OCI-LY1 (cell line): ENCODE measurements at regions not wholly inside any gene's neighbourhood (a gene's known extent, or its start where the extent isn't known, plus 50 kb on each side); places are given as distances from the start of the nearest gene placed in this dataset.

Experiments used
- H2AFZ ChIP-seq: fragments of 200-600 bp; sonication (generic), shearing (Covaris generic); 2 replicates; pipeline ENCODE4 v1.6.0; 2014; ENCODE audit warnings: antibody characterized with exemption, mild to moderate bottlenecking, low read length
- H3F3A ChIP-seq: fragments of 200-600 bp; sonication (generic), shearing (Covaris generic); 2 replicates; pipeline ENCODE4 v1.6.0; 2014; ENCODE audit warnings: mild to moderate bottlenecking, antibody characterized with exemption, low read length, moderate library complexity; ENCODE audit not compliant: insufficient read depth
- H3K27ac ChIP-seq: fragments of 200-600 bp; sonication (generic); 2 replicates; pipeline ENCODE4 v1.5.1; 2014; ENCODE audit warnings: low read length, mixed run types, mild to moderate bottlenecking, low read depth; ENCODE audit not compliant: poor library complexity, severe bottlenecking
- H3K27me3 ChIP-seq: fragments of 200-600 bp; sonication (generic); 2 replicates; pipeline ENCODE4 v1.6.0; 2014; ENCODE audit warnings: antibody characterized with exemption, mild to moderate bottlenecking, low read length, moderate library complexity; ENCODE audit not compliant: insufficient read depth
- H3K36me3 ChIP-seq: fragments of 200-600 bp; sonication (generic); 2 replicates; pipeline ENCODE4 v1.6.1; 2014; ENCODE audit warnings: mild to moderate bottlenecking, antibody characterized with exemption, low read length, moderate library complexity, mixed read lengths; ENCODE audit not compliant: insufficient read depth
- H3K4me1 ChIP-seq: fragments of 200-600 bp; sonication (generic); 2 replicates; pipeline ENCODE4 v1.5.1; 2014; ENCODE audit warnings: mild to moderate bottlenecking, low read length, moderate library complexity; ENCODE audit not compliant: insufficient read depth, severe bottlenecking
- H3K4me2 ChIP-seq: fragments of 200-600 bp; sonication (generic), shearing (Covaris generic); 2 replicates; pipeline ENCODE4 v1.6.1; 2014; ENCODE audit warnings: low read length
- H3K4me3 ChIP-seq: fragments of 200-600 bp; sonication (generic); 2 replicates; pipeline ENCODE4 v1.5.1; 2014; ENCODE audit warnings: low read length, low read depth, mild to moderate bottlenecking, mixed read lengths; ENCODE audit not compliant: poor library complexity, severe bottlenecking
- H3K79me2 ChIP-seq: fragments of 200-600 bp; shearing (Covaris generic); 2 replicates; pipeline ENCODE4 v1.6.1; 2016; ENCODE audit warnings: mixed run types, low read length, mixed read lengths; ENCODE audit not compliant: insufficient read depth
- H3K9ac ChIP-seq: fragments of 200-600 bp; sonication (generic), shearing (Covaris generic); 2 replicates; pipeline ENCODE4 v1.6.1; 2014; ENCODE audit warnings: mild to moderate bottlenecking, low read length, mixed read lengths
- H3K9me2 ChIP-seq: fragments of 200-600 bp; sonication (generic), shearing (Covaris generic); 2 replicates; pipeline ENCODE4 v1.6.1; 2014; ENCODE audit warnings: low read depth, mild to moderate bottlenecking, low read length, mixed read lengths
- H3K9me3 ChIP-seq: fragments of 200-600 bp; shearing (Covaris generic); 2 replicates; pipeline ENCODE4 v1.6.1; 2014; ENCODE audit warnings: low read length, mixed read lengths
- H4K20me1 ChIP-seq: fragments of 200-600 bp; sonication (generic), shearing (Covaris generic); 2 replicates; pipeline ENCODE4 v1.6.0; 2016; ENCODE audit warnings: mild to moderate bottlenecking, low read length; ENCODE audit not compliant: insufficient read depth
- CTCF ChIP-seq: fragments of 200-600 bp; sonication (generic), shearing (Covaris generic); IDR thresholded peaks from 2 replicates; pipeline ENCODE4 v1.5.1; 2017; ENCODE audit warnings: mild to moderate bottlenecking, antibody characterized with exemption, low read length, moderate library complexity, mixed read lengths
- EZH2 ChIP-seq: fragments of 200-600 bp; sonication (generic), shearing (Covaris generic); IDR thresholded peaks from 2 replicates; pipeline ENCODE4 v1.8.0; 2017; ENCODE audit warnings: borderline replicate concordance, mixed run types, mild to moderate bottlenecking, antibody characterized with exemption, low read length, moderate library complexity, mixed read lengths

- H3K9ac ChIP-seq = no peak overlapping the region
- no peak overlapping the region for H3K4me2 ChIP-seq
- no peak overlapping the region for H3K27ac ChIP-seq
- H3K4me3 ChIP-seq = no peak overlapping the region
- no peaks in the 10 kb centered on the region for H3K4me1 ChIP-seq
- no peaks in the 10 kb centered on the region for H3K27me3 ChIP-seq
- H4K20me1 ChIP-seq = no peaks in the 10 kb centered on the region
- no peaks in the 10 kb centered on the region for H3K9me2 ChIP-seq
- H3K79me2 ChIP-seq = no peaks in the 10 kb centered on the region
- H3K36me3 ChIP-seq = no peaks in the 10 kb centered on the region
- H3K9me3 ChIP-seq = no peaks in the 10 kb centered on the region
- TF ChIP-seq CTCF (no peak), EZH2 (no peak)
- no peaks in the 10 kb centered on the region for H3F3A ChIP-seq
- no peak overlapping the region for H2AFZ ChIP-seq
These were observed 60.0 kb upstream of the RAPGEF2 start for GRCh38 chr4:159042868-159043267.

- Histone ChIP-seq H3K27me3 (no peaks in the 10 kb centered on the region), H3K27ac (no peak overlapping the region), H3F3A (no peaks in the 10 kb centered on the region), H3K9ac (no peak overlapping the region), H3K4me1 (no peaks in the 10 kb centered on the region), H3K79me2 (no peaks in the 10 kb centered on the region), H3K4me2 (no peak overlapping the region), H4K20me1 (no peaks in the 10 kb centered on the region), H3K4me3 (no peak overlapping the region), H3K9me3 (no peaks in the 10 kb centered on the region), H3K36me3 (no peaks in the 10 kb centered on the region), H2AFZ (no peak overlapping the region), H3K9me2 (no peaks in the 10 kb centered on the region)
- TF ChIP-seq CTCF = no peak
- no peak for TF ChIP-seq EZH2
These were observed 59.0 kb upstream of the RAPGEF2 start for GRCh38 chr4:159043861-159044260.

GRCh38 chr4:159045321-159045720 lies 57.6 kb upstream of the RAPGEF2 start:
- Histone ChIP-seq H4K20me1 (no peaks in the 10 kb centered on the region), H3K4me2 (no peak overlapping the region), H3K27ac (no peak overlapping the region), H3K36me3 (no peaks in the 10 kb centered on the region), H3K27me3 (no peaks in the 10 kb centered on the region), H3K4me3 (no peak overlapping the region), H3K79me2 (no peaks in the 10 kb centered on the region), H3K4me1 (no peaks in the 10 kb centered on the region), H3K9ac (no peak overlapping the region), H2AFZ (no peak overlapping the region), H3F3A (no peaks in the 10 kb centered on the region), H3K9me2 (no peaks in the 10 kb centered on the region), H3K9me3 (no peaks in the 10 kb centered on the region)
- no peak for TF ChIP-seq CTCF
- TF ChIP-seq EZH2 = no peak
